GM23248 (cell line): ENCODE measurements at regions not wholly inside any gene's neighbourhood (a gene's known extent, or its start where the extent isn't known, plus 50 kb on each side); places are given as distances from the start of the nearest gene placed in this dataset.

Experiments
- DNase-seq: peaks from one replicate; pipeline ENCODE4 v3.0.0-alpha.2; 2015
- H2AFZ ChIP-seq: fragments of 200-600 bp; sonication (generic); 2 replicates; pipeline ENCODE4 v1.6.1; 2016; ENCODE audit warnings: antibody characterized with exemption
- H3F3A ChIP-seq: fragments of 200-600 bp; sonication (generic); 2 replicates; pipeline ENCODE4 v1.6.1; 2016; ENCODE audit warnings: mild to moderate bottlenecking, antibody characterized with exemption, mixed run types; ENCODE audit not compliant: insufficient read depth
- H3K27ac ChIP-seq: fragments of 200-600 bp; sonication (generic); 2 replicates; pipeline ENCODE4 v1.5.1; 2016; ENCODE audit warnings: mild to moderate bottlenecking
- H3K27me3 ChIP-seq: fragments of 200-600 bp; sonication (generic); replicated peaks from 2 replicates; pipeline ENCODE4 v1.6.1; 2016; ENCODE audit warnings: mild to moderate bottlenecking; ENCODE audit not compliant: insufficient read depth
- H3K36me3 ChIP-seq: fragments of 200-600 bp; sonication (generic); 2 replicates; pipeline ENCODE4 v1.6.1; 2016; ENCODE audit warnings: low read depth, mild to moderate bottlenecking
- H3K4me1 ChIP-seq: fragments of 200-600 bp; sonication (generic); 2 replicates; pipeline ENCODE4 v1.6.1; 2016; ENCODE audit warnings: mild to moderate bottlenecking; ENCODE audit not compliant: insufficient read depth
- H3K4me2 ChIP-seq: fragments of 200-600 bp; sonication (generic); one replicate; pipeline ENCODE4 v1.6.1; 2016; ENCODE audit warnings: mild to moderate bottlenecking; ENCODE audit not compliant: unreplicated experiment
- H3K4me3 ChIP-seq: fragments of 200-600 bp; sonication (generic); 2 replicates; pipeline ENCODE4 v1.5.1; 2016; ENCODE audit warnings: mild to moderate bottlenecking
- H3K79me2 ChIP-seq: fragments of 200-600 bp; sonication (generic); 2 replicates; pipeline ENCODE4 v1.6.1; 2016; ENCODE audit warnings: mild to moderate bottlenecking; ENCODE audit not compliant: insufficient read depth
- H3K9ac ChIP-seq: fragments of 200-600 bp; sonication (generic); 2 replicates; pipeline ENCODE4 v1.6.1; 2016; ENCODE audit warnings: mild to moderate bottlenecking
- H3K9me2 ChIP-seq: fragments of 200-600 bp; sonication (generic); 2 replicates; pipeline ENCODE4 v1.6.1; 2016; ENCODE audit warnings: mixed run types, mild to moderate bottlenecking, moderate library complexity; ENCODE audit not compliant: insufficient read depth
- H3K9me3 ChIP-seq: fragments of 200-600 bp; sonication (generic); one replicate; pipeline ENCODE4 v1.6.1; 2017; ENCODE audit warnings: low read depth
- H4K20me1 ChIP-seq: fragments of 200-600 bp; sonication (generic); 2 replicates; pipeline ENCODE4 v1.6.0; 2016; ENCODE audit not compliant: insufficient read depth
- EZH2 ChIP-seq: fragments of 200-600 bp; sonication (generic); IDR thresholded peaks from 2 replicates; pipeline ENCODE4 v1.6.1; 2018; ENCODE audit warnings: antibody characterized with exemption, mild to moderate bottlenecking; ENCODE audit not compliant: insufficient read depth, poor library complexity, severe bottlenecking
- EZH2phosphoT487 ChIP-seq: fragments of 200-600 bp; sonication (generic); IDR thresholded peaks from 2 replicates; pipeline ENCODE4 v1.6.1; 2018; ENCODE audit warnings: antibody characterized with exemption, moderate library complexity, mild to moderate bottlenecking, low read depth; ENCODE audit not compliant: insufficient read depth
- WGBS, 2 experiments: methylation state at CpG; one replicate each; pipeline ENCODE4 v1.1.6; 2015 to 2017; ENCODE audit warnings: low lambda C conversion rate in 2 of 2, low coverage in 1 of 2; ENCODE audit errors: missing lambda C conversion rate in 2 of 2; 5-methylcytosine and 5-hydroxymethylcytosine counted together
- in situ Hi-C: fragments of 300-500 bp; cut with MboI; formaldehyde crosslinking; loops from 2 replicates; pipeline ENCODE4 v1.15.0; 2020

DNA sequence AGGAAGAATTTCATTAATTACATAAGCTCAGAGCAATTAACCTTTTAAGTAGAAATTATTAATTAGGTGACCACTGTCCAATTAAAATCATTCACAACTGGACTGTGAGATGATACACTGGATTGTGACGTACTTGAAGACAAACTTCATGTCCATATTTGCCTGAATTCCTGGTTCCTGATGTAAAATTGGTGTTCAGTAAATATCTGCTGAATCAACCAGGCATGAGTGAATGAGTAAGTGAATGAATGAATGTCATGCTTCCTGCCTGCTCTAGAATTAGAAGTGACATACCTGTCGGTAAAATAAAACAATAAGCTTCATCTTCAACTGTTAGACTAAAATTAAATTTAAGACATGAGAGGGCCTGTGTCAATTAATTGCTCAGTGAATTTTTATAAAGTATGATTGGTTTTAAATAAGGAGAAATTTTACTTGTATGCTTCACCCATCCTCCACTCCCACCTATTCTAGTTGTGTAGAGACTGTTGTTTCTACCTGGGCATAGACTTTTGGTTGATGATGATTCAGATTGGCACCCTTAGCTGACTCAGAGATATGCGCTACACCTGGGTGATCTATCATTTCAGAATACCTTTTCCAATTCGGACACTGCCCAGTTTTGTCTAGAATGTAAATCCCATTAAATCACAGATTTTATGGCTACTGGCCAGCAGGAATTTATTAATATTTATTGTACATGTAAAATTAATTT lies 56.9 kb upstream of the PTGS2 start:
- no peak overlapping the region for H3K9ac ChIP-seq
- in situ Hi-C loops, result no loop called here
- H3K4me1 ChIP-seq, result no peaks in the 10 kb centered on the region
- no peak overlapping the region for H3K4me2 ChIP-seq
- DNase-seq, result no peak
- H4K20me1 ChIP-seq, result no peaks in the 10 kb centered on the region
- H3K4me3 ChIP-seq, result no peak overlapping the region
- H3K9me2 ChIP-seq, result no peaks in the 10 kb centered on the region
- no peaks in the 10 kb centered on the region for H3F3A ChIP-seq
- no peak for TF ChIP-seq EZH2phosphoT487
- no peak for TF ChIP-seq EZH2
- 86 to 92% methylated on average over 4 of the region's 4 CpGs for WGBS, 2 experiments
- H3K27ac ChIP-seq, result no peak overlapping the region
- no peak overlapping the region for H2AFZ ChIP-seq
- no peaks in the 10 kb centered on the region for H3K36me3 ChIP-seq
- H3K9me3 ChIP-seq, result no peaks in the 10 kb centered on the region
- H3K79me2 ChIP-seq, result no peaks in the 10 kb centered on the region
- H3K27me3 ChIP-seq, result no peaks in the 10 kb centered on the region

DNA sequence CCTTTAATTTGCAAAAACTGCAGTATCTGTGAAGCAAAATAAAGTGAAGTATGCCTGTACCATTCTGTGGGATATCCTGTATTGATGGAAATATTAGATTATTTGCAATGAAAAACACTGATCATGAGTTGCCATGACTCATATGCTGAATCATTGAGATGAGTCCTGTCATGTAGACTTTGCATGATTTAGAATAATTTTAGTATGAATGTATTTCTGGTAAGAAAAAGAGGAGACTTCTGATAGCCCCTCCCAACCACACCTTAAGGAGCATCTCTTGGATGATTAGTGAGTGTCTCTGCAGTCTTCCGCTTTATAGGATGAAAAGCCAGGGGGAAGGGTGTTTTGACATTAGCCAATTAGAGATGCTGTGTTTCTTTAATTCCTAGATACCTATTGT lies 55.2 kb upstream of the PTGS2 start:
- H3K27ac ChIP-seq, result no peak overlapping the region
- H3K9ac ChIP-seq, result no peak overlapping the region
- in situ Hi-C loops, result no loop called here
- H3K4me2 ChIP-seq, result no peak overlapping the region
- H3K4me3 ChIP-seq, result no peak overlapping the region
- H3K27me3 ChIP-seq, result no peaks in the 10 kb centered on the region
- DNase-seq, result peak; percentile 17
- 95 to 96% methylated on average over 1 of the region's 1 CpG for WGBS, 2 experiments
- no peaks in the 10 kb centered on the region for H3K9me3 ChIP-seq
- H2AFZ ChIP-seq, result no peak overlapping the region
- no peaks in the 10 kb centered on the region for H4K20me1 ChIP-seq
- H3K36me3 ChIP-seq, result no peaks in the 10 kb centered on the region
- H3K9me2 ChIP-seq, result no peaks in the 10 kb centered on the region
- H3K79me2 ChIP-seq, result no peaks in the 10 kb centered on the region
- TF ChIP-seq EZH2phosphoT487, result no peak
- TF ChIP-seq EZH2, result no peak
- H3K4me1 ChIP-seq, result no peaks in the 10 kb centered on the region
- H3F3A ChIP-seq, result no peaks in the 10 kb centered on the region

DNA sequence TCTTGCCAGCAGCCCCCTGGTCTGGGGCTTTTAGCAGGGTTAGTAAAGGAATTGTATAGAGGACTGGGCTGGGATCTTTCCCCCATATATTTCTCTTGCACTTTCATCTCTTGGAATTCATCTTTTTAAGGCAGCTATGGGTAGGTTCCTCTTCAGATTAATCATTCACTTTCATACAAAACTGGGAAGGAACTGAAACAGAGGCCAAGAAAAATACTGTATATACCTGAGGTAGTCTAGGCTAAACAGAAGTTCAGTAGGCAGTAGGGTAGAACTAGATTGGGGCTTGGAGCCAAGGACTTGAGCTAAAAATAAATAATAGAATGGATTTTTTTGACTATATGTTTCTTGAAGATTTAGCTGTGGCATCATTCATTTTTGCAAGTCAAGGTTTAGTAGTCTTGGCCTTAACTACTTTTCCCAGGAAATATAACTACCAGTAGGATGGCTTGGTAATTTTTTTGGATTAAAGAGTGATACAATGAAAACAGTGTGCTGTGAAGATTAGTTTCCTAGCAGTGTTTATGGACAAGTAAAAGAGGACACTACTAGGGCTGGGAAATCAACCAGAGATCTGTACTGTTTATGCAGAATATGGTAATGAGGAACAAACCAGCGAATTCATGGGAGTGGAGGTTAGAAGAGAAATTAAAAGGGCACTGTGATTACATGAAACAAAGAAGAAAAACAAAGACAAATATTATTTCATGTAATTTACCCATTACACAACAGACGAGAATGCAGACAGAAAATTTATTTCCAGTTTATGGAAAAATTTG lies 50.9 kb upstream of the PTGS2 start:
- 41 to 42% methylated on average over 2 of the region's 2 CpGs for WGBS, 2 experiments
- no peak for DNase-seq
- H3K9me3 ChIP-seq, result no peaks in the 10 kb centered on the region

More for the DNA sequence above, 50.9 kb upstream of the PTGS2 start:
- H3K27ac ChIP-seq, result no peak overlapping the region
- no peak overlapping the region for H3K4me3 ChIP-seq
- H3K9me2 ChIP-seq, result no peaks in the 10 kb centered on the region
- TF ChIP-seq EZH2phosphoT487, result no peak
- no peak for TF ChIP-seq EZH2
- no peaks in the 10 kb centered on the region for H3K27me3 ChIP-seq
- H3K9ac ChIP-seq, result no peak overlapping the region
- no peaks in the 10 kb centered on the region for H3K79me2 ChIP-seq
- no peaks in the 10 kb centered on the region for H4K20me1 ChIP-seq
- H3K36me3 ChIP-seq, result no peaks in the 10 kb centered on the region
- H3K4me1 ChIP-seq, result no peaks in the 10 kb centered on the region
- H2AFZ ChIP-seq, result no peak overlapping the region
- in situ Hi-C loops, result no loop called here
- no peaks in the 10 kb centered on the region for H3F3A ChIP-seq
- H3K4me2 ChIP-seq, result no peak overlapping the region
